ENCODE measurements at regions not wholly inside any gene's neighbourhood (a gene's known extent, or its start where the extent isn't known, plus 50 kb on each side); places are given as distances from the start of the nearest gene placed in this dataset.

DNA sequence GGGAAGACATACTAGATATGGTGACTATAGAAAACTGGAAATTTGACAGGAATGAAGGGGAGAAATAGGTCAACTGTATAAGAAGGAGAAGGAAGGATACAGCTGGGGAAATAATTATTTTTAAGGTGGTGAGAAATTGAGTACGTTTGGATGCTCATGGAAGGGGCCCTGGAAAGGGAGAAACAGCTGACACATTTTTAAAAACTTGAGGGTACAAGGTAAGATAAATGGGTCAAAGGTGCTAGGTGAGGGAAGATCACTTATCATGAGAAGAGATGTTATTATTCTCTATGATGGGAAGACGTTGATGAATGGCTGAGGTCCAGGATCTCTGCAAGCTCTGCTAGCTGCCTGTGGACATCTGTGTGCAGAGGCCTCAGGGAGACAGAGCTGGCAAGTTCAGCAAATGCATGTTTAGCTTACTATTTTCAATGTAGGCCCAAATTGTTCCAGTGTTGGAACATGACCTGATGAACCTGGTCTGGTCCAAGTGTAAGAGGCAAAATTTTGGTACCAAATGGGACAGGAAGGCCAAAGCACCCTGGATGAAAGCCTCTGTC lies 181.7 kb downstream of the MTRR start:
- DNase-seq = no peak

DNA sequence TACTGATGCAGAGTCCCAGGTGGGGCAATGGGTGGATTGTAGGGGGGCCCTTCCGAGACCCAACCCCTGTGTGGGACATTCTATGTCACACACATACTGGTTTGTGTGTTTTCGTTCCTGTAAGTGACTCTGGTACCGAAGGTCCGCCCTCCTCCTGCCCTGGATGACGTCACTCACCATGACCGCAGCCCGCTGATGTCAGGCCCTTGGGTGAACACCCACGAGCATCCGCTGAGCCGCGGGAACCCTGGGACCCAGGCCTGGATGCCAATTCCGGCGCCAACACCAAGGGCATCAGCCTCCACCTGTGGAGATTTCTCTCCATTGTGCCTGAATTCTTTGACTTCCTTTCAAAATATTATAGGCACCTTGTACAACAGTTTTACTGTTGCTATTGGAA lies 184.3 kb downstream of the MTRR start:
- DNase-seq = no peak

DNA sequence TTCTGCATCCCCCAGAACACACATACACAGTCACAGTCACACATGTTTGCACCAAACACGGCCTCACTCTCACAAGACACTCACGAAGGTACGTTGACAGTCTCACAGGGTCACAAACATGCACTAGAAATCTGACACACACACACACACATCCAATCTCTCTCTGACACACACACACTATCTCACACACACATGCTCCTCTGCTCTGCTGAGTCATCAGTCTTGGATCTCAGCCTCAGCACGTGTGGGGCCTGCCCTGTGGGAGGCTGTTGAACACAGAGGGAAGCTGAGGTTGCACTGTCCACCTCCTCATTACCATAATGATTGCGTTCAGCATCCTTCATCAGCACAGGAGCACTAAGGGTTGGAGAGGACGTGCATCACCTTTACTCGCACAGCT lies 188.8 kb downstream of the MTRR start:
- DNase-seq = no peak

DNA sequence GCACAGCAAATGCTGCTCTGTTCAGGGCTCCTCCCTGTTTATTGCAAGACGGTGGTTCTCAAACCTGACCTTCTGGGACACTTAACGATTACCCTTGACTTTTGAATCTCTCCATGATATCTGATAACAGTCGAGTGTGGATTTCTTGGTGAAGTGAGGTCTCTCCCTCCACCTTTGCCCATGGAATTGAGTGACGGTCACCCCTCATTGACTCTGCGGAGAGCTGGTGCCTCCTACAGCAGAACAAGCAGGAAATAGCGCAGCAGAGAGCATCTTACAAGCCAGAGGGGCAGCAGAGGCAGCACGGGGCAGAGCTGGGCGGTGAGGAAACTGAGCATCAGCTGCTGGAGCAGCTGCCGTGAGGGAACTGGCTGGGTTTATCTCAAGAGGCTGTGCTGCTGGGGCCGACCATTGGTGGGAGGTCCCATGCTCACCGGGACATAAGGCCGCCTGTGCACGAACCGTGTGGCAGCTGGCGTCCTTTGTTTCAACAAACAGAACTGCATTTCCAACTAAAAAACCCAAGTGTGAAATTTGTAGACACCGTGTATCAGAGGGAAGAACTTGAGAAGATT lies 189.8 kb downstream of the MTRR start:
- DNase-seq = no peak

DNA sequence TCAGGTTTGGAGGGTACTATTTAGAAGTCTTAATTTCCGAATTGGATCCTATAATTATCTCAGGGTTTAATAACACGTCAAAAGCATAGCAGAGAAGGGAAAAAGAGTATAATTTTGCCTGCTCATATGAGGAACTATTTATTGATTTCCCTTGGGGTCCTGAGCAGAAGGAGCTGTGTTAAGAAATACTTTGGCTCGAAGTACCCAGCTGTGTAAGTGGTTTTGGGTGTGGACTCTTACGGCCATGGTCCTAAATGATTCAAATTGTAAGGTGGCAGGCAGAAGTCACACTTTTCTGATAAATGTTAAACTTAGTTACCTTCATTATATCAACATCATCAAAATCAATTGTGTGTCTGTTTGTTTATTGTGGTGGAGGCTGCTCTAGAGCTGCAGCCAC lies 190.4 kb downstream of the MTRR start:
- no peak for DNase-seq

DNA sequence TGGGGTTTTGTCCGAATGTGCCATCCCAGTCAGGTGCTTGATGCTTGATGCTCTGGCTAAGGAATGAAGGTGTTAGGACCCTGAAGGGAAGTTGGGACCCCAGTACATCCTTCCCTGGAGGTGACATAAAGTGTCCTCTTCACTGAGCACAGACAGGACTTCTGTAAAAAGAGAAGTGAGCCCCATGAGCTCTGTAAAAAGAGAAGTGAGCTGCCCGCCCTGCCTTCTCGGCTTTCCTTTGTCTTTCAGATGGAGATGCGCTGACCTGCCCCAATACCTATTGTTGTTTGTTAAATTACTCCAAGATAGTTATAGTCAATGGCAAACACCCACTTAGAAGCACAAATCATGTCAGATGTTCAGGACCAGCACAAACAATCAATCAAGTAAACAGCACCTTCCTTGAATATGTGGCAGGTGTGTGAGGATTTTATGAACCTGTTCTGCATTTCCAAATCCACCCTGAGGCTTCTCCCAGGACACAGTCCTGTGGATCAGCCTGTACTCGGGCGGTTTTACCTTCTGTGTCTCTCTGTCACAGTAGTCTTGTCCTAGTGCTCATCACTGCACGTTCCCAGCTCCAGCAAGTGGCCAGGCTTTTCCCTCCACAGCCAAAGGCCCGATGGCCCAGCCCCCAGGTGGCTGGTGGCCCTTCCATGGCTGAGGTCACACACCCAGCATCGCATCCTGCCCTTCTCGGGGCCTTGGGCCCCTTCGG lies 191.4 kb downstream of the MTRR start:
- no peak for DNase-seq

DNA sequence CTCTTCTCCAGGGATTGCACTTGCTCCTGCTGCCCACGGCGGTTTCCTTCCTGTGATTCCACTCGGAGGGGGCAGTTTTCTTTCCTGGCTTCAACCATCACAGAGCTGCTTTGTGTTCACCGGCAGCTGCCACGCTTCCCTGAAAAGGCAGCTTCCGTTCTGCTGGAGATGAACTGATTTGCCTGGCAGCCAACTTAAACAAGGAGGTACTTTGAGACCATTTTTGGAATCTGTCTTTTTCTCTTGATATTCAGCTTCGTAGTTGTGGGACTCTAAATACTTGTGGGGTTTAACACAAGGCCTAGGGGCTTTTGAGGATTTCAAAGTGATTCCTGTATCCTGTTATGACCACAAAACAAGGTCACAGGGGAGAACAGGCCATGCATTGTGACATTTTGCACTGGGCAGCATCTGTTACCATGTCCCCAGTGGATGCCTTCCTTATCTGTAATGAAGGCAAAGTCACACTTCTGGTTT lies 192.0 kb downstream of the MTRR start:
- no peak for DNase-seq

DNA sequence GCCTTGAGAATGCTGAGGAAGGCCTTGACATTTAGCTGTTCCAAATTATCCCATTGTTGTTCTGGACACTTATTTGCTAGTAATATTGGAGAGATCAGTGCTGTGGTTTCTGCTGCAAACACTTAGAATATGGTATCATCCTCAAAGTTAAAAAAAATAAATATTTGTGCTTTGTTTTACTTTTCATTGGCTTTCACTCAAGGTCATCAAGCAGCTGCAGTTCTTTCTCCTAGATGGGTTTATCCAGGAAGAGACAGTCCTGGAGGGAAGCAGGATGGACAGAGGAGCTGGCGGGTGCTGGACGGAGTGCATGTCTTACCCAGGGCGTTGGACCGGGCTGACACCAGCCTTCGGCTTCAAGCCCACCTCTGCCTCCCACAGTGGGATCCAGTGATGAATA lies 193.6 kb downstream of the MTRR start:
- DNase-seq = no peak

DNA sequence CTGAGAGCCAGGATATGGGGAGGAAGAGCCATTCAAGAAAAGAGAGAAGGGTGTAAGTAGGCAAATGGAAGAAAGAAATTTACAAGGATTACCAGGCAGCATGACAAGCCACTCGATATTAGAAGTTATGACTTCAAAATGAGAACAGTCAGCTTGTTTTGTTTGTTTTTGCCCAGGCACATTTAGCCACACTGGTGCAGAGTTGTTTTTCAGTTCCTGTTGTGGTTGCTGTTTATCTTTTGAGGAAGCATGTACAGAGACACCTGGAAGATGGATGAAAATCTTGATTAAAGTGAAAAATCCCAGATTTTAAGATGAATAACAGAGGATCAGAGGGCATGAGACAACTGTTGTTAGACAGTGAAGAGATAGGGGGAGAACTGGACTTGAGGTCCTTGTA lies 199.1 kb downstream of the MTRR start:
- DNase-seq = no peak

DNA sequence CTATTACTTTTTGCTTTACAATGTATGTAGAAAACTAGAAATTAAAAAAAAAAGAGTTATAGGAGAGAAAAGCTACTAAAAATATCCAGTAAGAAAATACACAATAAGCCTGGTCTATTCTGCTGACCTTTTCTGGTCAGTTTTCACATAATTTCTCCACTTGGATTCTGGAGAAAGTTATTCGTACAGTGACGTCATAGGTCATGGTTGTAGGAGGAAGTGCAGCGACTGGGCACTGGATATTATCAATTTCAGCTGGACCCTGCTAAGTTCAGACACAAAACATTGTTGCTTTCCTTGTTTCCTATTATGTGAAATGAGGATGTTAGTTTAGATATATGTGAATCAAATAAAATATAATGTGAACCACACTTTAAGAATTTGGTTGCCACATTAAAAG lies 201.2 kb downstream of the MTRR start:
- no peak for DNase-seq

DNA sequence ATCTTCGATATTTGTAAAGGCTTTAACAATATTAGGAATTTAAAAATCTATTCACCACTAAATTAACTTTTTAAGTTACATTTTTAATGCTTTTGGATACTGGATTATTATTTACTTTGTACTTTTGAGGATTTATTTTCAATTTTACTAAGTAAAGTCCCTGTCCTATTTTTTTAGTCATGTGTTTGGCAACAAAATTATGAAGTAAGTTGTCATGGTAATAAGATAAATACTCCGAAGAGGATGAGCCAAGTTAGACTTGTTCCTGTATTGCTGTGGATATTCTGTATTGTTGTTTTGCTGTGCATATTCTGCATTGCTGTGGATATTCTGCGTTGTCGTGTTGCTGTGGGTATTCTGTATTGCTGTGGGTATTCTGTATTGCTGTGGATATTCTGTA lies 210.1 kb downstream of the MTRR start:
- DNase-seq = no peak

DNA sequence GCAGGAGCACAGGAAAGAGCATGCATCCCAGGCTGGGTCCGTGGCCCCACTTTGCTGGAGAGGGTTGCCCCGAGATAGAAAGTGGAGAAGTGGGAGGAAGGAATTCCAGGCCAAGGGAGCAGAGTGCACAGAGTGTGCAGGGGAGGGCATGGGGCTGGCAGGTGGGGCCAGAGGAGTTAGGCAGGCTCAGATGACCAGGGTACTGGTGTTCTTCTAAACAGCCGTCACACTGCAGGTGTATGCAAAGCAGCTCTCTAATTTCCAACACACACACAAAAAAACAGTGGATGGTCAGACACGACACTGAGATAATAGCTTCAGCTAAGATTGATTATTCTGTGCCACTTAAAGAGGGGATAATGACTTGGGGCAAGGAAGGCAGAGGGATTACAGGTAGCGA lies 212.2 kb downstream of the MTRR start:
- DNase-seq = peak; percentile 67

DNA sequence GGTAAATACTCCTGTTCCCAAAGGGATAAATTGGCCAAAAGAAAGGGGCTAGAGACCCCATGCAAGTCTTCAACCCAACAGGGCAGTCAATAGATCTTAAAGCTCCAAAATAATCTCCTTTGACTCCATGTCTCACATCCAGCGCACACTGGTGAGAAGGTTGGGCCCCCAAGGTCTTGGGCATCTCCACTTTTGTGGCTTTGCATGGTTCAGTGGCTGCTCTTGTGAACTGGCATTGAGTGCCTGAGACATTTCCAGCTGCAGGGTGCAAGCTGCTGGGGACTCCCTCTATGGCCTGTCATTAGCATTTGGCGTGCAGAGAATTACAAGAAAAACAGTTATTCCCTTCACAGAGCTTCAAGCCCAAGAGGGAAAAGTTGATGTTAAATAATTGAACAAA lies 224.7 kb downstream of the MTRR start:
- no peak for DNase-seq

DNA sequence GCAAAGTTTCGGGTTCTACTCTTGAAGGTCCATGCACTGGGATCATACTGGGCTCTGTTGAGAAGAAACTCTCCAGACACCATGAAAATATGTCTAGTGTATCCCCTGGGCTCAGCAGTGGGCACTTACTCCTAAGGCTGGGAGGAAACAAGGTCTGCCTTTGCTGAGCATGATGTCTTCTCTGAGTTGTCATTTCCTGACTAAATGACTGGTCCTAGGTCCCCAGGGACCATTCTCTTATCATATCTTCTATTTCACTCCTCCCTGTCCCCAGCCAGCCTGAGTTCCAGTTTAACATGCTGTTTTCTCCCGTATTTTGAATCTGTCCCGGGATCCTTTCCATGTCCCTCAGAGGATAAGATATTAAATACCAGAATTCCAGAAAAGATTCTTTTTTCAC lies 225.4 kb downstream of the MTRR start:
- DNase-seq = no peak

DNA sequence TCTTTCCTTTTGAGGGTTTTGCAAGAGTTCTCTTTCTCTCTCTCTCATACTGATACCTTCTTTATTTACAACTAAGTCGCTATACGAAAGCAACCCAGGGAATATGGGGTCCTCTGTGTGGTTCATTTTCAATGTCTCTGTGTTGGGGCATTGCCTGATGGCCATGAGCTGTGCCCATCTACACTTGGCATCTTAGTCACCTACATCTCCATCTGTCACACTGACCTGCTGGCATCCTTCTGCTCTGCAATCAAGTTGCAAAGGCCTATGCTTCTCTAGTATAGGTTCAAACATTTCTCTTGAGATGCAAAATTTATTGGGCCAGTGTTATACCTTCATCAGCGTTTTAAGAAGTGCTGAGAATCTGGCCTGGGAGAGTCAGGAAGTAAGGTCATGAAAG lies 228.2 kb downstream of the MTRR start:
- DNase-seq = no peak

DNA sequence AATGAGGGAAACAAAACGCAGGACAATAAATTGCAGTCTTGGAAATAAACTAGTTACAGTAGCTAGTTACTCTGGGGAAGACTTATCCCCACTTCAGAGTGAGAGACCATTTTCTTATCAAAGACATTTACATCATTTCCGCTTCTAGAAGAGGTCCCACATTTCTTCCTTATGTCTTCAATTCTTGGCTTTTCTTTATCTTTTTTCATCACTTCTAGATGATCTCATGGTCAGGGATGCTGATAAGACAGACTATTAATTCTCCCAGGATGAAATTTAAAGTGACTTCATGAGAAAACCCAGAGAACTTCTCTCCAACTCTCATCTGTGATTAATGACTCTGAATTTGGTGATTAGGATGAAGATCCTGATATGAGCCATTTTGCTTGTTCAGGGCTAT lies 229.1 kb downstream of the MTRR start:
- DNase-seq = no peak

DNA sequence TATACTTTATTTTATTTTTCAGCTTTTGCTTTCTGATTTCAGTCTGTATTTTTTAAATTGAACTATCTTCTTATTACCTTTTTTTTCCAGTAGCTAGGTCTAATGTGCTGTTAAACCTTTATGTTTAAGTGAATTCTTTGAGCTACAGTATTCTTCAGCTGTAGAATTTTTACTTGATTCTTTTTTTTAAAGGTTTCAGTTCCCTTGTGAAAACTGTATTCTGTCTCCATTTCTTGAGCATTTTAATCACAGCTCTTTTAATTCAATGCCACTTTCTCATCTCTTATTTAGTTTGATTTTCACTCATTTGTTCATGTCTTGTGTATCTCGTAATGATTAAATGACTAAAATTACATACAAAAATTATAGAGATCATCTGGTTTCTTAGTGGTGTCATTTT lies 233.8 kb downstream of the MTRR start:
- no peak for DNase-seq

DNA sequence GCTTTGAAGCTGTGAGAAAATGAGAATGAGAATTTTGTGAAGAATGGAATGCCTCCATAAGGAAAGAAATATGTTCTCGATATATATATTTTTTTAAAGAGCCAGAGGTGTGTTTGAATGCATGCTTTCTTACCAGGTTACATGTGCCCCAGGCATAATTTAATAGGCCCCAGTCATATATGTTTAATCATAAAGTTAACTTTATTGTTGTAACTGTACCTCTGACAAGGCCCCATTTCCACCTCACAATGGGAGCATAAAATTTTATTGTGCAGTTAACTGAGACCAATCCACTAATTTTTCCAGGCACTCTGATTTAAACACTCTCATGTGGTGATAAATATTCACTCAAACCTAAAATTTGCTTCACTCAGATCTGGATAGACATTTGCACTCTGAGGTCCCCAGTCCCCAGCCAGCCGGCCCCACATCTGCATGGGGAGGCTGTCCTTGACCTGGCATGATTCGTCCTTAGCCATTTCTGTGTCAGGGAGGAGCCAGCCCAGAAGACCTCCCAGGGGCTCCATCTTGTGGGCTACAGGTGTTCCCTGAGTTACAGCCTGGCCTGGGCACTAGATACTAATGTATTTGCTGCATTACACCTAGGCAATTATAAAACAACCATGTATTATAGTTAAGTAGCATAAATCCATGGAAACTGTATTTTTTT lies 245.8 kb downstream of the MTRR start:
- DNase-seq = no peak

DNA sequence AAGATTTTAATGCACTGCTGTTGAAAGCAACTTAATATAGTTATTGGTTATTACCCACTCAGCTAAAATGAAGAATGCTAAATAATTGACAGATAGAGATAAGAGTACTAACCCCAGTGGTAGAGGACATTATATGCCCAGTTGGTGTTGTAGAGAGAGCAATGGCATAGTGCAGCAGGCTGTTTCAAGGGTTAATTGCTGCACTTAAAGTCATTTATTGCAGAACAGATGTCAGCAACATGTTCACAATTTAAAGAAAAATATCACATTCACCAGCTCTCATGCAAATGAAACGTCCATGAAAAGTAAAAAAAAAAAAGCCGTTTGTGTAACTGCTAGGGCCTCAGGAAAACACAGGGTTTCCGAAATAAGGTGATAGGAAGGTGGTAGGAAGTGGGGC lies 254.6 kb downstream of the MTRR start:
- DNase-seq = no peak

DNA sequence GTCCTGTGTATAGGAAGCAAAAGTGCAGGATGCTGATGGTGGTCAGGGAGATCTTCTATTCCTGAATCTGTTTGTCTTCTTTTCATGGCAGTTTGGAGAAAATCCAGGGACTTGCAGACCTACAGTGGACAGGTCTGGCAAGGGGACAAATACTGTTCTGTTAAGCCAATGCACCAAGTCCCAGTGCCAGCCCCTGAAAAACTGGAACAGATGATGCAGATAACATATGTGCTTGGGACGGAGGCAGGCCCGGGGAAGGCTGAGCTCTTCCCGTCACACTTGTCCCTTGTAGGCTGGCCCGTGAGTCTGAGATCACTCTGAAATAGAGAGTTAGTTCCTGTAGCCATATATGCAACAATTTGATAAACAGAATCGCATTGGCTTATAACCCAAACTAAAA lies 265.7 kb downstream of the MTRR start:
- no peak for DNase-seq

DNA sequence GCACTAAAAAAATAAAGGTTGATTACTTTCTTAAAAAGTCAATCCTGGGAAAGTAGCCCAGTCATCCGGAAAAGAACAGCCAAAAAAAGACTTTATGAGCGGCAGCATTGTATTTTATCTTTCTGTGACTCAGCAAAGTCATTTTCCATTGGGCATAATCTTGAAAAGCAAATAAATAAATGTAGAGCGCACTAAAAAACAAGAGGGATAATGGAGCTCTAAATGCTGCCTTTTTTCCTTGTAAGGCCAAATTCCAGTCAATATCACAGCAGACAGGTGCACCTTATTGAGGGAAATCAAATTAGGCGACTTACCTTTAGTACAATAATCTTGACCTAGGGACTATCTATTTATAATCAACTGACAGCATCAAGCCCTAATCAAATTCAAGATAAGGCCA lies 266.8 kb downstream of the MTRR start:
- no peak for DNase-seq

DNA sequence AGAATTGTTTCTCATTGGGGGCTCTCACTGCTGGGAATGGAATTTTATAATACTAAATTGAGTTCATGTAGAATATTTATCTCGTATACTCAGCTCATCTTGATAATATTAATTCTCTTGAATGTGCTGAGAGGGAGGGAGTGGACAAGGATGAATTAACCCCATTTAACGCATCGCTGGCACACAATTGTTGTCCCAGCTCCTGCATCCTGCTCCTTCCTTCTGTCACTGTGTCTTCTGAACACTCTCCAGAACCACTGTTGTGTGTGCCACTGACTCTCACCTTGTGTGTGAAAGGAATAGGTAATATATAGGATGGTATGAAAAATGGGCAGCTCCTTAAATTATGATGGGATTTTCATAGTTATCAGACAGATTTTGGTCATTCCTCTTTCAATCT lies 267.3 kb downstream of the MTRR start:
- DNase-seq = no peak

DNA sequence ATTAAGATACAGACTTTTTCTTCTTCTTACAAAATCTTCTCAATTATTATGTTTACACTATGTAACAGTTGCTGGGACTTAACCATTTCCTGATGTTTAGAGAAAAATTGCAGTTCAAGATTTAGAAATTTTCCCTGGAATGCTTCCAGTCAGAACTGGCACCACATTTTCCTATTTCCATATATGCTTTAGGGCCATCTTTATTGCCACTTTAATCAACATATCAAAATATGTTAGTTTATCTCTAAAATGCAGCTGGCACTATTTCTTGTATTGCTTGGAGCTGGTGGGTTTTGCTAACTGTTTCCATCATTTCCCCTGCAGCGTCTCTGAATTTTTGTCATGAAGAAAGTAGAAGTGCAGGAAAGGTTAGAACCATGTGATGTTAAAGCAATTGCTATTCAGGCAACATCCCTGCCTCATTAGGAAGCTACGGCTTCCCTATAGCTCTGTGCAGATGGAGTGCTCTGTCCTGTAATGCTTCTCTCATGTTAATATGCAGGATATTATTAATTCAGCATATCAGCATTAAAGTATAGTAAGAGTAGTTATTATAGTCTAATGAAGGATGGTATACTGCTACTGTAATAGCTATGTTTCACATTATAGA lies 269.1 kb downstream of the MTRR start:
- no peak for DNase-seq

DNA sequence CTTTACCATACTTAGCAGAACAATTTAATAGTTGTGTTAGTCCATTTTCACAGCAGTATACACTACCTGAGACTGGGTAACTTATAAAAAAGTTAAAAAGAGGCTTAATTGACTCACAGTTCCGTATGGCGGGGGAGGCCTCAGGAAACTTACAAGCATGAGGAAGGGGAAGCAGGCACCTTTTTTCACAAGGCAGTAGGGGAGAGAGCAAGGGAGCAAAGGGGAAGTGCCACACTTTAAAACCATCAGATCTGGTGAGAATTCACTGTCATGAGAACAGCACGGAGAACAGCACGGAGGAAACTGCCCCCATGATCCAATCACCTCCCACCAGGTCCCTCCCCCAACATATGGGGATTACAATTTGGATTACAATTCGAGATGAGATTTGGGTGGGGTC lies 269.9 kb downstream of the MTRR start:
- DNase-seq = no peak
